ENCODE measurements at regions not wholly inside any gene's neighbourhood (a gene's known extent, or its start where the extent isn't known, plus 50 kb on each side); places are given as distances from the start of the nearest gene placed in this dataset.
A peak's percentile ranks its signal among the peaks of the same experiment; 100 is the strongest.

DNA sequence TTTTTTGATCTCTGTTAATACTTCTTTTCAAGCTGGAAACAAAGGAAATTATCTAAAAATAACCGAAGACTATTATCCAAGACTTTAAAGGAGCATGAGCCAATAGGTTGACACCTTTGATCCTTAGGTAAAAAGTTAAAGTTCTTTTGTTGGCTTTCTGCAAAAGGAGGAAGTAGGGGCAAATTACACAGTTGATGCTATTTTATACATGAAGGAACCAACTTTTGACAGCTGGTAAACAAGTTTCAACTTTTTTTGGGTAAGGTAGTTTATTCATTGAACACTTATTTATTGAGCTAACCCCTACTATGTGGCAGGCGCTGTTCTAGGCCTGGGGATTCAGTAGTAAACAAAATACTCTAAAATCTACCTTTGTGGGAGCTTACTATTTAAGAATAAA lies 66.6 kb upstream of the ZEB2 start:
- TF ChIP-seq, protein P1, sequence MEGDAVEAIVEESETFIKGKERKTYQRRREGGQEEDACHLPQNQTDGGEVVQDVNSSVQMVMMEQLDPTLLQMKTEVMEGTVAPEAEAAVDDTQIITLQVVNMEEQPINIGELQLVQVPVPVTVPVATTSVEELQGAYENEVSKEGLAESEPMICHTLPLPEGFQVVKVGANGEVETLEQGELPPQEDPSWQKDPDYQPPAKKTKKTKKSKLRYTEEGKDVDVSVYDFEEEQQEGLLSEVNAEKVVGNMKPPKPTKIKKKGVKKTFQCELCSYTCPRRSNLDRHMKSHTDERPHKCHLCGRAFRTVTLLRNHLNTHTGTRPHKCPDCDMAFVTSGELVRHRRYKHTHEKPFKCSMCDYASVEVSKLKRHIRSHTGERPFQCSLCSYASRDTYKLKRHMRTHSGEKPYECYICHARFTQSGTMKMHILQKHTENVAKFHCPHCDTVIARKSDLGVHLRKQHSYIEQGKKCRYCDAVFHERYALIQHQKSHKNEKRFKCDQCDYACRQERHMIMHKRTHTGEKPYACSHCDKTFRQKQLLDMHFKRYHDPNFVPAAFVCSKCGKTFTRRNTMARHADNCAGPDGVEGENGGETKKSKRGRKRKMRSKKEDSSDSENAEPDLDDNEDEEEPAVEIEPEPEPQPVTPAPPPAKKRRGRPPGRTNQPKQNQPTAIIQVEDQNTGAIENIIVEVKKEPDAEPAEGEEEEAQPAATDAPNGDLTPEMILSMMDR (IDR thresholded peaks at IDR 0.05; ENCODE audit: insufficient read depth, low read depth, low read length) = no peak
- DNase-seq (ENCODE audit: low read depth) = no peak
- no peak overlapping the region for H3K4me3 ChIP-seq (ENCODE audit: low read depth, low read length)

GRCh38 chr2:144583741-144584453 lies 64.0 kb upstream of the ZEB2 start:
- TF ChIP-seq, protein P1 (IDR thresholded peaks at IDR 0.05; ENCODE audit: insufficient read depth, low read depth, low read length) = no peak
- H3K4me3 ChIP-seq (ENCODE audit: low read depth, low read length) = no peak overlapping the region
- DNase-seq (ENCODE audit: low read depth) = peak; percentile 45

GRCh38 chr2:144583381-144583729 lies 63.4 kb upstream of the ZEB2 start:
- TF ChIP-seq, protein P1 (IDR thresholded peaks at IDR 0.05; ENCODE audit: insufficient read depth, low read depth, low read length) = no peak
- DNase-seq (ENCODE audit: low read depth) = no peak
- H3K4me3 ChIP-seq (ENCODE audit: low read depth, low read length) = no peak overlapping the region

DNA sequence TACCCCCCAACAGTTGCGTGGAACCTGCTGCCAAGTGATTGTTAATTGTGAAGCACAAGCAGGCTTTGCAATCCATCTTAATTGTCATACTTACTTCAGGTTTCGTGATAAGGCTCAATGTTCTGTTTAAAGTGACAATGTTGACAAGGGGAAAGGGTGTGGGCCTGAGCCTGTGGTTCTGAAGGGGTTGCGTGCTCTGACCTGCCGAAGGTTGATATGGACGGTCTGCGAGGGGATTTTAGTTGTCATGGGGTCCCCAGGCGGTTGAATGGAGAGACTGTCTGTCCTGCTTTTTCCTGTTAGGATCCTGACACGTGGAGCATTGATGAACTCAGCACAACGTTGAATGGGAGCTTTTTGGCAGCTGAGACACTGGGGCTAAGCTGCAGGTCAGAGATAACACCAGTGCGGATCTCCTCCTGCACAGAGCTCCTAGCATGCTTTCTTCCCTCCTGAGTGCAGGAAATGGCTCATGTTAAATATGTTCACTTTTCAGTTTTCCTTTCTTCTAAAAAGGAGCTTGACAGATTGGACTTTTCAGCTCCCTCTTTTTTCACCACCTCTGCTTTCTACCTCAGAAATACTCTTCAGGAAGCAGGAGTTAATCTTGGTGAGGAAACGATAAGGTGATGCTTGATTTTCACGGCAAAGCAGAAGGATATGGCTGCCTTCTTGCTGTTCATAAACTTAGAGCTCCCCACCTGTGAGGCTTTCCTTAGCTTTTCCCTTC lies 62.9 kb upstream of the ZEB2 start:
- DNase-seq (ENCODE audit: low read depth) = no peak
- TF ChIP-seq, protein P1 (IDR thresholded peaks at IDR 0.05; ENCODE audit: insufficient read depth, low read depth, low read length) = no peak
- H3K4me3 ChIP-seq (ENCODE audit: low read depth, low read length) = no peak overlapping the region

DNA sequence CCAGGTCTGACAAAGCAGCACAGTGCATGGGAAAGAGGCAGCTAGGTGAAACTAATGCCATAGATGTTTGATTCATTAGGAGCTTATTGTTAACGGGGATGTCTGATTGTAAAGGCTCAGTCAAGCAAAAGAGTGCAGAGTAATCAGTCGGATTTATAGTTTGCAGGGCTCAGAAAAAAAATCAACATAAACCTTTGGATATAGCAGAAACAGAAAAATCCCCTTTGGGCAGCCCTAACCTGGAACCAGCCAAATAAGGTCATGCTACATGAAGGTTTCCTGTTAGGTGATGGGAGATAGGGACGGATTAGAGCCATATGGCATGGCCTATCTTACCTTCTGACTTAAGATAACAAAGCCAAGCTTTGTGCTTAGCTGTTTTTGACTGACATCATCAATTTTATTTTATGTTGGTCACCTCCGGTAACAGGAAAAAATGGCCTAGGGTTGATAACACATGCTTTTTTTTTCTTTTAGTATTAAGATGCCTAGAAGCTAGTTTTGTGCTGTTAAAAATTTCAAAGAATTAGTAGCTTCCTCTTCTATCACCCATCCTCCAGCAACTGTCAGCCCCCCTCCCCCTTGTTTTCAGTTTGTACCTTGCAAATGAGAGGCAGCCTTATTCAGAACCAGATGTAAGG lies 60.7 kb upstream of the ZEB2 start:
- TF ChIP-seq, protein P1 (IDR thresholded peaks at IDR 0.05; ENCODE audit: insufficient read depth, low read depth, low read length) = no peak
- no peak for DNase-seq (ENCODE audit: low read depth)
- H3K4me3 ChIP-seq (ENCODE audit: low read depth, low read length) = no peak overlapping the region

DNA sequence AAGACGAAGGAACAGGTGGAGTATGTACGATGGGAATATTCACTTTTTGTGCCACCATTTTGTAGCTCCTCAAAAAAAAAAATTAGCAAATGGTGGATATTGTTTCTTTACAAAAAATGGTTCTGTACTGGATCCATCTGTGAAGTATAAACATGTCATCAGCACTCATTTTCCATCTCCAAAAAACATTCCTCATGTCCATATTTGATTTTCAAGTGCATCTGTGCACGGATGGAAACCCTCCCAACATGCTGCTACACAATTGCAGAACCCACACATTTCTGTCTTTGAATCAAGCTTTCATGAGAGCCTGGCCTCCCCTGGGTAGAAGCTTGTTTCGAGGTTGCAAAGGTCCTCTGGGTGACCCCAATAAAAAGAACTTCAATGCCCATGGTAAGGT lies 59.6 kb upstream of the ZEB2 start:
- TF ChIP-seq, protein P1 (IDR thresholded peaks at IDR 0.05; ENCODE audit: insufficient read depth, low read depth, low read length) = no peak
- no peak for DNase-seq (ENCODE audit: low read depth)
- H3K4me3 ChIP-seq (ENCODE audit: low read depth, low read length) = no peak overlapping the region
